GM18861 (cell line): ENCODE measurements at regions not wholly inside any gene's neighbourhood (a gene's known extent, or its start where the extent isn't known, plus 50 kb on each side); places are given as distances from the start of the nearest gene placed in this dataset.

Source experiments
- ATAC-seq: cut with Tn5 transposase; IDR thresholded peaks from one replicate; pipeline ENCODE4 v1.9.1; 2021; ENCODE audit not compliant: unreplicated experiment

GRCh38 chr2:51490576-51491234 lies 458.8 kb upstream of the NRXN1 start:
- no peak for ATAC-seq

GRCh38 chr2:51484605-51485004 lies 452.7 kb upstream of the NRXN1 start:
- ATAC-seq = no peak

GRCh38 chr2:51483720-51484119 lies 451.8 kb upstream of the NRXN1 start:
- ATAC-seq = no peak

GRCh38 chr2:51472783-51473182 lies 440.9 kb upstream of the NRXN1 start:
- ATAC-seq = no peak

- ATAC-seq = no peak
These were observed 440.4 kb upstream of the NRXN1 start for GRCh38 chr2:51472300-51472699.

- ATAC-seq = no peak
These were observed 437.2 kb upstream of the NRXN1 start for GRCh38 chr2:51469102-51469501.

- no peak for ATAC-seq
These were observed 433.4 kb upstream of the NRXN1 start for GRCh38 chr2:51465326-51465725.

- no peak for ATAC-seq
These were observed 422.2 kb upstream of the NRXN1 start for GRCh38 chr2:51454177-51454576.

GRCh38 chr2:51448911-51449310 lies 417.0 kb upstream of the NRXN1 start:
- ATAC-seq = no peak

GRCh38 chr2:51441786-51442185 lies 409.9 kb upstream of the NRXN1 start:
- no peak for ATAC-seq

- no peak for ATAC-seq
These were observed 392.5 kb upstream of the NRXN1 start for GRCh38 chr2:51424418-51424817.

- no peak for ATAC-seq
These were observed 388.6 kb upstream of the NRXN1 start for GRCh38 chr2:51420511-51420910.

- ATAC-seq = no peak
These were observed 381.8 kb upstream of the NRXN1 start for GRCh38 chr2:51413726-51414125.

GRCh38 chr2:51410331-51410730 lies 378.4 kb upstream of the NRXN1 start:
- ATAC-seq = no peak

GRCh38 chr2:51409920-51410319 lies 378.0 kb upstream of the NRXN1 start:
- ATAC-seq = no peak

GRCh38 chr2:51404226-51404625 lies 372.3 kb upstream of the NRXN1 start:
- no peak for ATAC-seq

GRCh38 chr2:51401546-51401945 lies 369.6 kb upstream of the NRXN1 start:
- ATAC-seq = no peak

GRCh38 chr2:51387235-51387634 lies 355.3 kb upstream of the NRXN1 start:
- ATAC-seq = no peak

GRCh38 chr2:51379997-51380396 lies 348.1 kb upstream of the NRXN1 start:
- no peak for ATAC-seq

- ATAC-seq = no peak
These were observed 336.3 kb upstream of the NRXN1 start for GRCh38 chr2:51368250-51368649.

- ATAC-seq = no peak
These were observed 318.2 kb upstream of the NRXN1 start for GRCh38 chr2:51350100-51350499.

GRCh38 chr2:51344886-51345285 lies 313.0 kb upstream of the NRXN1 start:
- ATAC-seq = no peak
